PC-9 (cell line): ENCODE measurements at regions not wholly inside any gene's neighbourhood (a gene's known extent, or its start where the extent isn't known, plus 50 kb on each side); places are given as distances from the start of the nearest gene placed in this dataset.
"Not testable (repeated sequence)": the region's sequence is repeated elsewhere in the genome, so short reads cannot be mapped to it uniquely, and the experiment has no call there.

Experiments
- EZH2 ChIP-seq: fragments of 200-600 bp; sonication (generic); IDR thresholded peaks from 2 replicates; pipeline ENCODE4 v1.8.0; 2017; ENCODE audit warnings: antibody characterized with exemption, low read depth
- TF ChIP-seq, protein P1 (sequence below): fragments of 200-600 bp; sonication (generic); conservative IDR thresholded peaks from 2 replicates; pipeline ENCODE4 v1.6.1; 2017; ENCODE audit warnings: mixed run types, antibody characterized with exemption, mild to moderate bottlenecking, moderate library complexity

GRCh38 chr11:37430966-37431632 is 833.1 kb upstream of the RAG2 start:
- TF ChIP-seq, protein P1, sequence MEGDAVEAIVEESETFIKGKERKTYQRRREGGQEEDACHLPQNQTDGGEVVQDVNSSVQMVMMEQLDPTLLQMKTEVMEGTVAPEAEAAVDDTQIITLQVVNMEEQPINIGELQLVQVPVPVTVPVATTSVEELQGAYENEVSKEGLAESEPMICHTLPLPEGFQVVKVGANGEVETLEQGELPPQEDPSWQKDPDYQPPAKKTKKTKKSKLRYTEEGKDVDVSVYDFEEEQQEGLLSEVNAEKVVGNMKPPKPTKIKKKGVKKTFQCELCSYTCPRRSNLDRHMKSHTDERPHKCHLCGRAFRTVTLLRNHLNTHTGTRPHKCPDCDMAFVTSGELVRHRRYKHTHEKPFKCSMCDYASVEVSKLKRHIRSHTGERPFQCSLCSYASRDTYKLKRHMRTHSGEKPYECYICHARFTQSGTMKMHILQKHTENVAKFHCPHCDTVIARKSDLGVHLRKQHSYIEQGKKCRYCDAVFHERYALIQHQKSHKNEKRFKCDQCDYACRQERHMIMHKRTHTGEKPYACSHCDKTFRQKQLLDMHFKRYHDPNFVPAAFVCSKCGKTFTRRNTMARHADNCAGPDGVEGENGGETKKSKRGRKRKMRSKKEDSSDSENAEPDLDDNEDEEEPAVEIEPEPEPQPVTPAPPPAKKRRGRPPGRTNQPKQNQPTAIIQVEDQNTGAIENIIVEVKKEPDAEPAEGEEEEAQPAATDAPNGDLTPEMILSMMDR = not testable (repeated sequence)
- not testable (repeated sequence) for TF ChIP-seq EZH2
